ENCODE measurements at regions not wholly inside any gene's neighbourhood (a gene's known extent, or its start where the extent isn't known, plus 50 kb on each side); places are given as distances from the start of the nearest gene placed in this dataset.

DNA sequence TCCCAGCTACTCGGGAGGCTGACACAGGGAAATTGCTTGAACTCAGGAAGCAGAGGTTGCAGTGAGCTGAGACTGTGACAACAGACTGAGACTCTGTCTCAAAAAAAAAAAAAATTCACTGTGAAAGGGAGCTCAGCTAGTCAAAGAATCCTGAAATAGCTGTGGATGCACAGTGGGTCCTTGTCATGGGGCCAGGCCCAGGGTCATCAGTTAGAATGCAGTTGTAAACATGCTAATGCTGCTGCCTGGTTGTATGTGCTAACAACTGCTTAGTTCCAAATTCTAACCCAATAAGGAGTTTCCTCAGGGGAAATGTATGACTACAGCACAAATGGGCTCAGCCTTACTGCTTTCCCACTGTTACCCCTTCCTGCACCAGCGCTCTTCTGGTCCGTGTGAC is 84.0 kb downstream of the PALM2AKAP2 start:
- TF ChIP-seq EZH2 (IDR thresholded peaks at IDR 0.05; ENCODE audit: borderline replicate concordance, low read depth, low read length, severe bottlenecking) = no peak
- TF ChIP-seq, protein P1, sequence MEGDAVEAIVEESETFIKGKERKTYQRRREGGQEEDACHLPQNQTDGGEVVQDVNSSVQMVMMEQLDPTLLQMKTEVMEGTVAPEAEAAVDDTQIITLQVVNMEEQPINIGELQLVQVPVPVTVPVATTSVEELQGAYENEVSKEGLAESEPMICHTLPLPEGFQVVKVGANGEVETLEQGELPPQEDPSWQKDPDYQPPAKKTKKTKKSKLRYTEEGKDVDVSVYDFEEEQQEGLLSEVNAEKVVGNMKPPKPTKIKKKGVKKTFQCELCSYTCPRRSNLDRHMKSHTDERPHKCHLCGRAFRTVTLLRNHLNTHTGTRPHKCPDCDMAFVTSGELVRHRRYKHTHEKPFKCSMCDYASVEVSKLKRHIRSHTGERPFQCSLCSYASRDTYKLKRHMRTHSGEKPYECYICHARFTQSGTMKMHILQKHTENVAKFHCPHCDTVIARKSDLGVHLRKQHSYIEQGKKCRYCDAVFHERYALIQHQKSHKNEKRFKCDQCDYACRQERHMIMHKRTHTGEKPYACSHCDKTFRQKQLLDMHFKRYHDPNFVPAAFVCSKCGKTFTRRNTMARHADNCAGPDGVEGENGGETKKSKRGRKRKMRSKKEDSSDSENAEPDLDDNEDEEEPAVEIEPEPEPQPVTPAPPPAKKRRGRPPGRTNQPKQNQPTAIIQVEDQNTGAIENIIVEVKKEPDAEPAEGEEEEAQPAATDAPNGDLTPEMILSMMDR (IDR thresholded peaks at IDR 0.05; ENCODE audit: borderline replicate concordance, extremely low read depth, low read length, poor library complexity, severe bottlenecking) = no peak

Data from DND-41 (cell line).